Activated B cell treated with CpG ODN at 0.5 μM for 24 hours (primary cell): ENCODE measurements at regions not wholly inside any gene's neighbourhood (a gene's known extent, or its start where the extent isn't known, plus 50 kb on each side); places are given as distances from the start of the nearest gene placed in this dataset.

ENCODE experiments used
- ATAC-seq: fragments of 200-7000 bp; cut with Tn5 transposase; one replicate; pipeline ENCODE4 v1.10.0; 2021; ENCODE audit warnings: low read depth, mild to moderate bottlenecking, moderate library complexity
- CTCF ChIA-PET: fragments of 350-600 bp; sonication (Branson Sonifier 250); formaldehyde crosslinking; loops from one replicate; lab custom pipeline; 2021; ENCODE audit warnings: antibody characterized with exemption; lab: Charles Lee
- POLR2A ChIA-PET: fragments of 350-600 bp; sonication (Branson Sonifier 250); formaldehyde crosslinking; loops from one replicate; lab custom pipeline; 2021; ENCODE audit warnings: antibody characterized with exemption; lab: Charles Lee
- DNase-seq: peaks from one replicate; pipeline ENCODE4 v3.0.0; 2022
- H3K27ac Mint-ChIP-seq: one replicate; pipeline ENCODE4 v1.8.0; 2020; ENCODE audit warnings: mixed read lengths
- H3K27me3 Mint-ChIP-seq: one replicate; pipeline ENCODE4 v1.8.0; 2021; ENCODE audit warnings: mixed read lengths
- H3K36me3 Mint-ChIP-seq: one replicate; pipeline ENCODE4 v1.8.0; 2021; ENCODE audit warnings: low read depth, mixed read lengths
- H3K4me1 Mint-ChIP-seq: one replicate; pipeline ENCODE4 v1.8.0; 2021; ENCODE audit warnings: mixed read lengths
- H3K4me3 Mint-ChIP-seq: one replicate; pipeline ENCODE4 v1.8.0; 2020; ENCODE audit warnings: mild to moderate bottlenecking, mixed read lengths
- H3K9me3 Mint-ChIP-seq: one replicate; pipeline ENCODE4 v1.8.0; 2020; ENCODE audit warnings: mixed read lengths
- intact Hi-C: fragments of 100-400 bp; cut with micrococcal nuclease; formaldehyde crosslinking; loops from one replicate; pipeline ENCODE4 v1.15.1; 2024
- TF ChIP-seq, protein P1 (sequence below): fragments of 200-600 bp; IDR thresholded peaks from one replicate; pipeline ENCODE4 v1.8.0; 2022; ENCODE audit warnings: antibody characterized with exemption, mild to moderate bottlenecking

DNA sequence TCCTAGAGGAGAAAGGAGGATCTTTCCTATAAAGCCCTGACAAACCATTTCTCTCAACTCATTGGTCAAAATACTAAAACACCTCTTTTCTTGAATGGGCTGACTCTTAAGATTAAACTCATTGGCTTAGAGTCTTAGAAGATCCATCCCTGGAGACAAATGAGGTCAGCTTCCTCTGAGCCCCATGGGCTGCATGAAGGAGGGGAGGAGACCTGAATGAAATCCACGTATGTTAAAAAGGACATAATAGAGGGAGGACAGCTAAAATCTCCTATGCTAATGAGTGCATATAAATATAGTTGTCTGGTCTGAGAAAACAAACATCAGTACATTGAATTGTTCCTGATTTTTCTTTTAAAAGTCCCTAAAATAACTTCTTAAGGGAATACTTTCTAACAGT lies 255.0 kb downstream of the TBL1XR1 start:
- H3K27me3 Mint-ChIP-seq, result no peaks in the 10 kb centered on the region
- ChIA-PET POLR2A (no interaction called here), CTCF (no interaction called here)
- intact Hi-C loops, result no loop called here
- no peak overlapping the region for H3K27ac Mint-ChIP-seq
- no peaks in the 10 kb centered on the region for H3K36me3 Mint-ChIP-seq
- H3K9me3 Mint-ChIP-seq, result no peaks in the 10 kb centered on the region
- H3K4me1 Mint-ChIP-seq, result no peaks in the 10 kb centered on the region
- no peak overlapping the region for H3K4me3 Mint-ChIP-seq
- TF ChIP-seq, protein P1, sequence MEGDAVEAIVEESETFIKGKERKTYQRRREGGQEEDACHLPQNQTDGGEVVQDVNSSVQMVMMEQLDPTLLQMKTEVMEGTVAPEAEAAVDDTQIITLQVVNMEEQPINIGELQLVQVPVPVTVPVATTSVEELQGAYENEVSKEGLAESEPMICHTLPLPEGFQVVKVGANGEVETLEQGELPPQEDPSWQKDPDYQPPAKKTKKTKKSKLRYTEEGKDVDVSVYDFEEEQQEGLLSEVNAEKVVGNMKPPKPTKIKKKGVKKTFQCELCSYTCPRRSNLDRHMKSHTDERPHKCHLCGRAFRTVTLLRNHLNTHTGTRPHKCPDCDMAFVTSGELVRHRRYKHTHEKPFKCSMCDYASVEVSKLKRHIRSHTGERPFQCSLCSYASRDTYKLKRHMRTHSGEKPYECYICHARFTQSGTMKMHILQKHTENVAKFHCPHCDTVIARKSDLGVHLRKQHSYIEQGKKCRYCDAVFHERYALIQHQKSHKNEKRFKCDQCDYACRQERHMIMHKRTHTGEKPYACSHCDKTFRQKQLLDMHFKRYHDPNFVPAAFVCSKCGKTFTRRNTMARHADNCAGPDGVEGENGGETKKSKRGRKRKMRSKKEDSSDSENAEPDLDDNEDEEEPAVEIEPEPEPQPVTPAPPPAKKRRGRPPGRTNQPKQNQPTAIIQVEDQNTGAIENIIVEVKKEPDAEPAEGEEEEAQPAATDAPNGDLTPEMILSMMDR, result no peak
- DNase-seq (no peak), ATAC-seq (no peak)

DNA sequence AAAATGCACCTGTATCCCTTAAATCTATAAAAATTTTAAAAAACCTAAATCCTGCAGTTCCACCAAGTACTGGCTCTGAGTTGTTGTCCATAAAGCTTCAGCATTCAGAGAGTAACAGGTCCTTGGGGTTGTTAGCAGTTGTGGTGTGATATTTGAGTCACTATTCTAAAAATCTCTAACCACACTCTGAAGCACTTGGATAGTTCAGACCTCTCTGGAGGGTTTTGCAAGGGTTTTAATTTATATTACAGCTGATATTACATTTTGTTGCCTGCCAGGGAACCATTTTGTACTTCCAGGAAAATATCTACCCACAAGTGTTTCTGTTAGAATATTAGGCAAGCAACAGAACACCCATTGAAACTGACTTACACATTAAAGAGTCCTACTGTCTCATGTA lies 255.6 kb downstream of the TBL1XR1 start:
- TF ChIP-seq, protein P1, result no peak
- H3K27ac Mint-ChIP-seq, result no peak overlapping the region
- no peaks in the 10 kb centered on the region for H3K27me3 Mint-ChIP-seq
- no peaks in the 10 kb centered on the region for H3K4me1 Mint-ChIP-seq
- ATAC-seq, result no peak
- ChIA-PET POLR2A (no interaction called here), CTCF (no interaction called here)
- intact Hi-C loops, result no loop called here
- no peaks in the 10 kb centered on the region for H3K9me3 Mint-ChIP-seq
- no peak for DNase-seq
- no peak overlapping the region for H3K4me3 Mint-ChIP-seq
- H3K36me3 Mint-ChIP-seq, result no peaks in the 10 kb centered on the region

DNA sequence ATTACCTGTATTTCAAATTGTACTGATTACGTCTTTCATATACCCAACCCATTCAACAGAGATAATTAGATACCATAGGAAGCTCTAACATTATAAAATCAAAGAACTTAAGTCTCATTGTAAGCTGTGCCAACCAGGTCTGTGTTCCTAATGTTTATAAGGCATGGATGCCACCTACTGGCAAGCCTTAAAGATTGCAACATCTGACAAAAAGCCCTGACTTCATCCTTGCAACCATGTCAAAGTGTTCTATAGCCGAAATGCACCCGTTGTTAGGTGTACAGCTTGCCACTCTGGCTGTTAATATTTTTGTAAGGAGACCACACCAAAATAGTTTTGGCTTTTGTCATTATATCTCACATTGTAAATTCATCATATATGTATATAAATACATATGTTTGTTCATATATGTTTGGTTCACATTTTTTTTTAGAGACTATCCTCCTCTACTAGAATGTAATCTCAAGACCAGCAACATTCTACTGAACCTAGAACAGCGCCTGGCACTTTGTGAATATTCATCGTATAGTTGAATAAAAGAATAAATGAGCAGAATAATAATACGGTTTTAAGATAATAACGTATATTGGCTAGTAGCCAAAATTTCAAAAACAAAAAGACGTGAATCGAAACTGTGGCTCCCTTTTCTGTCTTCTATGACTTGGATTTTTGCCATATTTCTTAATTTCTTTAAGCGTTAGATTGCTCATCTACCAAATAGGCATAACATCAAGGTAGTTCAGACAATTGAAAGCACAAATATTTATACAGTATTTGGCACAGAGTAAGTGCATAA lies 258.1 kb downstream of the TBL1XR1 start:
- TF ChIP-seq, protein P1, result peak; percentile 29
- ATAC-seq (peak; percentile 61), DNase-seq (no peak)
- POLR2A ChIA-PET, result no interaction called here
- Mint-ChIP-seq H3K27me3 (no peaks in the 10 kb centered on the region), H3K27ac (no peak overlapping the region), H3K4me3 (no peak overlapping the region), H3K4me1 (no peaks in the 10 kb centered on the region), H3K36me3 (no peaks in the 10 kb centered on the region), H3K9me3 (no peaks in the 10 kb centered on the region)
- intact Hi-C loops, result loop anchor here (1.0 to 2.0 kb wide), 2 partner anchors 67 to 1446 kb away; no protein-coding TSS in a partner anchor
- CTCF ChIA-PET, result interaction anchor here (0.6 to 2.7 kb wide), 3 partner anchors 10 to 489 kb away, joined by 3 to 37 read pairs (median 4); no protein-coding TSS in a partner anchor

DNA sequence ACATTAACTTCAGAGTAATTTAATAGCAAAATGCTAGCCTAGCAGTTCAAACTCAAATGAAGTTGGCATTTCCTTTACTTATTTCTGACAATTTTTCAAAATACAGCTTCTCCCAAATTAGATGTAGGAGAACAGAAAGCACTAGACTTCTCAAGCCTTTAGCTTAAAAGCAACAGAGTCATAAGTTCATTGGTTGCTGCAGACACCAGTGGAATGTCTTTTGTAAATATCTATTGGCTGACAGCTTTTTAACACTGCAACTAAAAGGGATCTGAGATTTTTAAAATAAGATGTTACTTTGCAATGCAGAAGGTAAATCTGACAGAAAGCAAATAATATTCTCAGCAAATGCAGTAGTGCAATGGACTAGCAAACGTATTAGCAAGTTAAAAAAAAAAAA lies 259.3 kb downstream of the TBL1XR1 start:
- no peaks in the 10 kb centered on the region for H3K27me3 Mint-ChIP-seq
- ChIA-PET CTCF (interaction anchor here (2.7 kb wide), 1 partner anchor 65 kb away, joined by 37 read pairs; no protein-coding TSS in a partner anchor), POLR2A (no interaction called here)
- H3K36me3 Mint-ChIP-seq, result no peaks in the 10 kb centered on the region
- TF ChIP-seq, protein P1, result no peak
- DNase-seq, result no peak
- no peak overlapping the region for H3K27ac Mint-ChIP-seq
- H3K4me1 Mint-ChIP-seq, result no peaks in the 10 kb centered on the region
- H3K4me3 Mint-ChIP-seq, result no peak overlapping the region
- no peak for ATAC-seq
- intact Hi-C loops, result loop anchor here (2.0 kb wide), 1 partner anchor 1447 kb away; no protein-coding TSS in a partner anchor
- no peaks in the 10 kb centered on the region for H3K9me3 Mint-ChIP-seq

DNA sequence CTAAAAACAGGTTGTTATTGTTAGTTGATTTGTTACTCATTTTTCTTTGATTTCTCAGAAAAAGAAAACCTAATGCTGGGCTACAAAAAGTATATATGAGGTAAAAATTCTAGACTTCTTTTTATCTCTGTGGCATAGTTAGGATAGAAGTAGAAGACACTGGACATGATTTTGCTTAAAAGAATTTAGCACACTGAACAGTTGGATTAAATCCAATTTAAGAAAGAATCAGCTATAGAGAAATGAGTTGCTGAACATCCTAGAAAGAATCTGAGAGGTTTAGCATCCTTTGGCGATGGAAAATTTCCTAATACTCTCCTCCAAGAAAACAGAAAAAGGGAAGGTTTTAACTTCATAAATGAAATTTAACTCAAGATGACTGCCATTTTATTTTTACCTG lies 259.7 kb downstream of the TBL1XR1 start:
- TF ChIP-seq, protein P1, result no peak
- intact Hi-C loops, result no loop called here
- ChIA-PET POLR2A (no interaction called here), CTCF (interaction anchor here (0.6 to 2.7 kb wide), 2 partner anchors 65 to 1328 kb away, joined by 3 to 37 read pairs; no protein-coding TSS in a partner anchor)
- DNase-seq, result no peak
- Mint-ChIP-seq H3K36me3 (no peaks in the 10 kb centered on the region), H3K4me3 (no peak overlapping the region), H3K9me3 (no peaks in the 10 kb centered on the region), H3K27ac (no peak overlapping the region), H3K27me3 (no peaks in the 10 kb centered on the region), H3K4me1 (no peaks in the 10 kb centered on the region)
- ATAC-seq, result no peak
